ACC112 (cell line): ENCODE measurements at regions not wholly inside any gene's neighbourhood (a gene's known extent, or its start where the extent isn't known, plus 50 kb on each side); places are given as distances from the start of the nearest gene placed in this dataset.

Source experiments
- H2AFZ ChIP-seq: fragments of 200-600 bp; sonication (generic); one replicate; pipeline ENCODE4 v1.6.0; 2017; ENCODE audit warnings: antibody characterized with exemption, low read length; ENCODE audit not compliant: unreplicated experiment
- H3K27ac ChIP-seq: fragments of 200-600 bp; sonication (generic); 2 replicates; pipeline ENCODE4 v1.5.1; 2014; ENCODE audit warnings: low read depth, mild to moderate bottlenecking, antibody characterized with exemption, low read length, moderate library complexity
- H3K27me3 ChIP-seq: fragments of 200-600 bp; sonication (generic); 2 replicates; pipeline ENCODE4 v1.6.1; 2014; ENCODE audit warnings: mild to moderate bottlenecking, antibody characterized with exemption, low read length, moderate library complexity, mixed read lengths; ENCODE audit not compliant: insufficient read depth
- H3K36me3 ChIP-seq: fragments of 200-600 bp; sonication (generic); 2 replicates; pipeline ENCODE4 v1.6.1; 2016; ENCODE audit warnings: mild to moderate bottlenecking, antibody characterized with exemption, low read length, moderate library complexity, mixed read lengths; ENCODE audit not compliant: insufficient read depth
- H3K4me1 ChIP-seq: fragments of 200-600 bp; sonication (generic); one replicate; pipeline ENCODE4 v1.6.1; 2016; ENCODE audit warnings: low read length, mixed read lengths; ENCODE audit not compliant: insufficient read depth, unreplicated experiment, control insufficient read depth
- H3K4me3 ChIP-seq: fragments of 200-600 bp; sonication (generic); 2 replicates; pipeline ENCODE4 v1.5.1; 2014; ENCODE audit warnings: mild to moderate bottlenecking, low read depth, low read length
- H3K79me2 ChIP-seq: fragments of 200-600 bp; sonication (generic); one replicate; pipeline ENCODE4 v1.6.0; 2016; ENCODE audit warnings: low read length; ENCODE audit not compliant: control insufficient read depth, unreplicated experiment, insufficient read depth

GRCh38 chr11:97847730-97848129 lies 1173.0 kb upstream of the CNTN5 start:
- Histone ChIP-seq H3K36me3 (no peaks in the 10 kb centered on the region), H2AFZ (no peak overlapping the region), H3K4me1 (no peaks in the 10 kb centered on the region), H3K27ac (no peak overlapping the region), H3K79me2 (no peaks in the 10 kb centered on the region), H3K27me3 (no peaks in the 10 kb centered on the region), H3K4me3 (no peak overlapping the region)

- Histone ChIP-seq H3K4me1 (no peaks in the 10 kb centered on the region), H2AFZ (no peak overlapping the region), H3K4me3 (no peak overlapping the region), H3K27me3 (no peaks in the 10 kb centered on the region), H3K79me2 (no peaks in the 10 kb centered on the region), H3K36me3 (no peaks in the 10 kb centered on the region), H3K27ac (no peak overlapping the region)
Observed at GRCh38 chr11:97850701-97851100, 1170.0 kb upstream of the CNTN5 start.

- no peak overlapping the region for H3K4me3 ChIP-seq
- H3K27me3 ChIP-seq, result no peaks in the 10 kb centered on the region
- H3K79me2 ChIP-seq, result no peaks in the 10 kb centered on the region
- no peaks in the 10 kb centered on the region for H3K4me1 ChIP-seq
- H3K27ac ChIP-seq, result no peak overlapping the region
- no peaks in the 10 kb centered on the region for H3K36me3 ChIP-seq
- H2AFZ ChIP-seq, result no peak overlapping the region
Observed at GRCh38 chr11:97854357-97854756, 1166.4 kb upstream of the CNTN5 start.

GRCh38 chr11:97854877-97855276 lies 1165.9 kb upstream of the CNTN5 start:
- Histone ChIP-seq H3K36me3 (no peaks in the 10 kb centered on the region), H3K27ac (no peak overlapping the region), H3K4me1 (no peaks in the 10 kb centered on the region), H2AFZ (no peak overlapping the region), H3K79me2 (no peaks in the 10 kb centered on the region), H3K27me3 (no peaks in the 10 kb centered on the region), H3K4me3 (no peak overlapping the region)

GRCh38 chr11:97856666-97857065 lies 1164.1 kb upstream of the CNTN5 start:
- no peaks in the 10 kb centered on the region for H3K4me1 ChIP-seq
- H3K27me3 ChIP-seq, result no peaks in the 10 kb centered on the region
- no peaks in the 10 kb centered on the region for H3K36me3 ChIP-seq
- H3K4me3 ChIP-seq, result no peak overlapping the region
- H2AFZ ChIP-seq, result no peak overlapping the region
- no peak overlapping the region for H3K27ac ChIP-seq
- no peaks in the 10 kb centered on the region for H3K79me2 ChIP-seq

- no peaks in the 10 kb centered on the region for H3K79me2 ChIP-seq
- no peak overlapping the region for H3K27ac ChIP-seq
- no peaks in the 10 kb centered on the region for H3K4me1 ChIP-seq
- H3K4me3 ChIP-seq, result no peak overlapping the region
- no peaks in the 10 kb centered on the region for H3K27me3 ChIP-seq
- H2AFZ ChIP-seq, result no peak overlapping the region
- H3K36me3 ChIP-seq, result no peaks in the 10 kb centered on the region
Observed at GRCh38 chr11:97860237-97860636, 1160.5 kb upstream of the CNTN5 start.

GRCh38 chr11:97862021-97862420 lies 1158.7 kb upstream of the CNTN5 start:
- Histone ChIP-seq H3K27me3 (no peaks in the 10 kb centered on the region), H2AFZ (no peak overlapping the region), H3K4me3 (no peak overlapping the region), H3K36me3 (no peaks in the 10 kb centered on the region), H3K4me1 (no peaks in the 10 kb centered on the region), H3K79me2 (no peaks in the 10 kb centered on the region), H3K27ac (no peak overlapping the region)

GRCh38 chr11:97865424-97866012 lies 1155.2 kb upstream of the CNTN5 start:
- Histone ChIP-seq H3K4me3 (no peak overlapping the region), H3K79me2 (no peaks in the 10 kb centered on the region), H3K27ac (no peak overlapping the region), H2AFZ (no peak overlapping the region), H3K27me3 (no peaks in the 10 kb centered on the region), H3K4me1 (no peaks in the 10 kb centered on the region), H3K36me3 (no peaks in the 10 kb centered on the region)

GRCh38 chr11:97871816-97872215 lies 1148.9 kb upstream of the CNTN5 start:
- no peak overlapping the region for H3K27ac ChIP-seq
- no peaks in the 10 kb centered on the region for H3K27me3 ChIP-seq
- H2AFZ ChIP-seq, result no peak overlapping the region
- H3K4me1 ChIP-seq, result no peaks in the 10 kb centered on the region
- H3K4me3 ChIP-seq, result no peak overlapping the region
- H3K36me3 ChIP-seq, result no peaks in the 10 kb centered on the region
- H3K79me2 ChIP-seq, result no peaks in the 10 kb centered on the region

GRCh38 chr11:97880209-97880608 lies 1140.5 kb upstream of the CNTN5 start:
- H3K27ac ChIP-seq, result no peak overlapping the region
- H3K27me3 ChIP-seq, result no peaks in the 10 kb centered on the region
- no peaks in the 10 kb centered on the region for H3K36me3 ChIP-seq
- no peaks in the 10 kb centered on the region for H3K79me2 ChIP-seq
- H2AFZ ChIP-seq, result no peak overlapping the region
- no peak overlapping the region for H3K4me3 ChIP-seq
- H3K4me1 ChIP-seq, result no peaks in the 10 kb centered on the region

- H3K27me3 ChIP-seq, result no peaks in the 10 kb centered on the region
- H2AFZ ChIP-seq, result no peak overlapping the region
- H3K79me2 ChIP-seq, result no peaks in the 10 kb centered on the region
- H3K27ac ChIP-seq, result no peak overlapping the region
- H3K4me3 ChIP-seq, result no peak overlapping the region
- H3K36me3 ChIP-seq, result no peaks in the 10 kb centered on the region
- no peaks in the 10 kb centered on the region for H3K4me1 ChIP-seq
Observed at GRCh38 chr11:97883086-97883485, 1137.7 kb upstream of the CNTN5 start.
